Kidney (tissue), 13 donors: ENCODE measurements at regions not wholly inside any gene's neighbourhood (a gene's known extent, or its start where the extent isn't known, plus 50 kb on each side); places are given as distances from the start of the nearest gene placed in this dataset.

ENCODE experiments used
- DNase-seq, 5 donors: peaks; one replicate each; pipeline ENCODE4 v3.0.0-alpha.2; 2013 to 2020
- FAIRE-seq: peaks from 2 replicates; lab custom pipeline; 2012; peaks lifted over from hg19 to GRCh38; lab: Jason Lieb, UNC
- H3K27ac ChIP-seq, 2 donors: one replicate each; pipeline ENCODE4 v1.7.0; 2013; ENCODE audit warnings: low read depth in 2 of 2, low read length in 2 of 2, inconsistent platforms in 1 of 2
- H3K27me3 ChIP-seq: one replicate; pipeline ENCODE4 v1.7.1; 2013; ENCODE audit warnings: low read length, inconsistent platforms; ENCODE audit not compliant: control insufficient read depth, insufficient read depth
- H3K36me3 ChIP-seq, 3 donors: one replicate each; pipeline versions ENCODE4 v1.7.0 to v1.7.1; 2013; ENCODE audit warnings: low read length in 3 of 3, control low read depth in 1 of 3, inconsistent platforms in 1 of 3; ENCODE audit not compliant: insufficient read depth in 3 of 3, control insufficient read depth in 2 of 3
- H3K4me1 ChIP-seq, 3 donors: one replicate each; pipeline versions ENCODE4 v1.7.0 to v1.7.1; 2013; ENCODE audit warnings: low read length in 3 of 3, inconsistent platforms in 1 of 3, low read depth in 1 of 3; ENCODE audit not compliant: control insufficient read depth in 2 of 3, insufficient read depth in 2 of 3
- H3K4me3 ChIP-seq, 3 donors: one replicate each; pipeline versions ENCODE4 v1.7.0 to v1.8.1; 2013; ENCODE audit warnings: low read length in 3 of 3, control low read depth in 1 of 3, inconsistent platforms in 1 of 3
- H3K9ac ChIP-seq, 3 donors: one replicate each; pipeline versions ENCODE4 v1.7.0 to v1.7.1; 2013; ENCODE audit warnings: low read length in 3 of 3, control low read depth in 1 of 3, inconsistent platforms in 1 of 3
- H3K9me3 ChIP-seq, 3 donors: one replicate each; pipeline versions ENCODE4 v1.7.0 to v1.7.1; 2013; ENCODE audit warnings: low read length in 3 of 3, control low read depth in 1 of 3, inconsistent platforms in 1 of 3; ENCODE audit not compliant: control insufficient read depth in 2 of 3, insufficient read depth in 1 of 3
- CTCF ChIP-seq: IDR thresholded peaks from 3 replicates; pipeline ENCODE4 v1.5.1; 2012; ENCODE audit warnings: mild to moderate bottlenecking, moderate library complexity, borderline replicate concordance; ENCODE audit not compliant: insufficient read depth; ENCODE audit errors: extremely low read depth
- intact Hi-C: fragments of 100-400 bp; cut with DNase I; formaldehyde crosslinking; loops from one replicate; pipeline ENCODE4 v1.11.1; 2022
- donor health status: control.
- donor health status: control.
- donor health status: control.
- donor health status: control.
- donor health status: control.
- donor health status: DM: yes; HTN: yes; CAD: no.
- donor health status: Normal renal cell carcinoma (clear cell type).

- DNase-seq (no peak), FAIRE-seq (no peak)
- H3K27me3 ChIP-seq, result peaks cover 3% of the 10 kb centered on the region
- no peaks in the 10 kb centered on the region for H3K36me3 ChIP-seq
- H3K4me3 ChIP-seq, result no peak overlapping the region
- H3K27ac ChIP-seq, result no peak overlapping the region
- intact Hi-C loops, result no loop called here
- no peak overlapping the region for H3K9ac ChIP-seq
- TF ChIP-seq CTCF, result no peak
- H3K4me1 ChIP-seq, result no peaks in the 10 kb centered on the region
- H3K9me3 ChIP-seq, result no peaks in the 10 kb centered on the region
These were observed 194.7 kb upstream of the E2F8 start for GRCh38 chr11:19435306-19435989.

- intact Hi-C loops, result no loop called here
- Histone ChIP-seq H3K36me3 (no peaks in the 10 kb centered on the region), H3K4me3 (no peak overlapping the region)
These were observed 193.0 kb upstream of the E2F8 start for GRCh38 chr11:19433791-19434190.

GRCh38 chr11:19433367-19433766 lies 192.6 kb upstream of the E2F8 start:
- intact Hi-C loops, result no loop called here
- Histone ChIP-seq H3K27me3 (peaks cover 3% of the 10 kb centered on the region), H3K36me3 (no peaks in the 10 kb centered on the region), H3K4me3 (no peak overlapping the region), H3K27ac (no peak overlapping the region), H3K9ac (no peak overlapping the region), H3K4me1 (no peaks in the 10 kb centered on the region), H3K9me3 (no peaks in the 10 kb centered on the region)
- DNase-seq (no peak), FAIRE-seq (no peak)
- no peak for TF ChIP-seq CTCF

More at GRCh38 chr11:19433791-19434190, 193.0 kb upstream of the E2F8 start:
- no peaks in the 10 kb centered on the region for H3K4me1 ChIP-seq
- DNase-seq (no peak), FAIRE-seq (no peak)
- H3K27me3 ChIP-seq, result peaks cover 3% of the 10 kb centered on the region
- no peak overlapping the region for H3K27ac ChIP-seq
- no peaks in the 10 kb centered on the region for H3K9me3 ChIP-seq
- H3K9ac ChIP-seq, result no peak overlapping the region
- TF ChIP-seq CTCF, result no peak
